H1 (cell line): ENCODE measurements at regions not wholly inside any gene's neighbourhood (a gene's known extent, or its start where the extent isn't known, plus 50 kb on each side); places are given as distances from the start of the nearest gene placed in this dataset.

Experiments used
- CTCF ChIA-PET: fragments of 300-600 bp; sonication (Branson Sonifier 250); formaldehyde crosslinking; loops from one replicate; lab custom pipeline; 2021; ENCODE audit not compliant: partially characterized antibody; lab: Charles Lee
- POLR2A ChIA-PET: fragments of 300-600 bp; sonication (Branson Sonifier 250); formaldehyde crosslinking; loops from one replicate; lab custom pipeline; 2021; ENCODE audit warnings: inconsistent platforms; ENCODE audit not compliant: partially characterized antibody; lab: Charles Lee
- DNase-seq, 2 experiments: peaks; one replicate each; pipeline versions ENCODE4 v3.0.0 to v3.0.0-alpha.2; 2010 to 2022; ENCODE audit warnings: low spot score in 2 of 2, low read depth in 1 of 2, mixed read lengths in 1 of 2
- FAIRE-seq: peaks from 2 replicates; lab custom pipeline; 2011; peaks lifted over from hg19 to GRCh38; lab: Jason Lieb, UNC
- H2AFZ ChIP-seq: 2 replicates; pipeline ENCODE4 v1.8.1; 2012; ENCODE audit warnings: low read length, inconsistent platforms
- H2AK5ac ChIP-seq: 2 replicates; pipeline ENCODE4 v1.6.1; 2013; ENCODE audit warnings: low read depth, low read length
- H2BK120ac ChIP-seq: replicated peaks from 2 replicates; pipeline ENCODE3; 2013; ENCODE audit warnings: low read depth, low read length, inconsistent platforms
- H2BK12ac ChIP-seq: 2 replicates; pipeline ENCODE4 v1.6.1; 2013; ENCODE audit warnings: low read depth, low read length
- H2BK15ac ChIP-seq: 2 replicates; pipeline ENCODE4 v1.6.1; 2013; ENCODE audit warnings: low read length
- H2BK20ac ChIP-seq: 2 replicates; pipeline ENCODE4 v1.6.1; 2013; ENCODE audit warnings: low read length
- H2BK5ac ChIP-seq: 2 replicates; pipeline ENCODE4 v1.6.1; 2013; ENCODE audit warnings: low read depth, low read length
- H3K14ac ChIP-seq: 2 replicates; pipeline ENCODE4 v1.6.1; 2013; ENCODE audit warnings: inconsistent platforms; ENCODE audit not compliant: insufficient read length
- H3K18ac ChIP-seq: 2 replicates; pipeline ENCODE4 v1.6.1; 2013; ENCODE audit warnings: low read length; ENCODE audit errors: extremely low read depth
- H3K23ac ChIP-seq: 2 replicates; pipeline ENCODE4 v1.6.1; 2013; ENCODE audit warnings: inconsistent platforms; ENCODE audit not compliant: insufficient read length
- H3K23me2 ChIP-seq: 2 replicates; pipeline ENCODE4 v1.6.1; 2013; ENCODE audit warnings: low read depth, low read length
- H3K27ac ChIP-seq: 2 replicates; pipeline ENCODE4 v1.6.1; 2011; ENCODE audit warnings: low read depth, low read length, inconsistent platforms
- H3K27me3 ChIP-seq, 4 experiments: replicated peaks in 1 of 4; 1 replicate in 1 of 4; 2 replicates in 3 of 4; pipeline versions ENCODE4 v1.6.1 to v1.8.1; 2011 to 2013; ENCODE audit warnings: low read length in 3 of 4, mild to moderate bottlenecking in 3 of 4, inconsistent platforms in 2 of 4, mixed read lengths in 2 of 4, moderate library complexity in 1 of 4; ENCODE audit not compliant: control insufficient read depth in 3 of 4, insufficient read depth in 3 of 4; ENCODE audit errors: extremely low read depth in 1 of 4
- H3K36me3 ChIP-seq, 4 experiments: 2 replicates each; pipeline versions ENCODE4 v1.6.1 to v1.8.1; 2011 to 2013; ENCODE audit warnings: mild to moderate bottlenecking in 4 of 4, low read length in 3 of 4, moderate library complexity in 2 of 4, control low read depth in 1 of 4, inconsistent platforms in 1 of 4; ENCODE audit not compliant: insufficient read depth in 4 of 4, control insufficient read depth in 2 of 4
- H3K4ac ChIP-seq: replicated peaks from 2 replicates; pipeline ENCODE3; 2013; ENCODE audit warnings: low read length, low read depth, mixed read lengths, inconsistent platforms; ENCODE audit not compliant: insufficient read length
- H3K4me1 ChIP-seq, 4 experiments: replicated peaks in 1 of 4; 1 replicate in 1 of 4; 2 replicates in 3 of 4; pipeline versions ENCODE4 v1.6.1 to v1.8.1; 2011 to 2013; ENCODE audit warnings: low read length in 3 of 4, inconsistent platforms in 2 of 4, mixed read lengths in 1 of 4; ENCODE audit not compliant: insufficient read depth in 4 of 4, control insufficient read depth in 3 of 4
- H3K4me2 ChIP-seq, 2 experiments: 2 replicates each; pipeline versions ENCODE4 v1.6.1 to v1.8.1; 2011 to 2013; ENCODE audit warnings: low read depth in 2 of 2, low read length in 2 of 2, control low read depth in 1 of 2, inconsistent platforms in 1 of 2, mild to moderate bottlenecking in 1 of 2; ENCODE audit not compliant: insufficient read depth in 1 of 2
- H3K4me3 ChIP-seq, 4 experiments: fragments of 200-600, 300-600 bp in 1 of 4; sonication (generic), shearing (Covaris generic), sonication (Bioruptor Twin) in 1 of 4; 2 replicates each; pipeline versions ENCODE4 v1.5.1 to v1.8.1; 2011 to 2016; ENCODE audit warnings: low read length in 4 of 4, low read depth in 3 of 4, control low read depth in 2 of 4, inconsistent platforms in 2 of 4, mild to moderate bottlenecking in 2 of 4, mixed read lengths in 1 of 4, moderate library complexity in 1 of 4; ENCODE audit not compliant: insufficient read depth in 2 of 4; ENCODE audit errors: extremely low read depth in 1 of 4
- H3K56ac ChIP-seq: replicated peaks from 2 replicates; pipeline ENCODE3; 2013; ENCODE audit warnings: low read depth, mild to moderate bottlenecking, mixed read lengths, low read length, inconsistent platforms; ENCODE audit not compliant: insufficient read length
- H3K79me1 ChIP-seq: 2 replicates; pipeline ENCODE4 v1.6.1; 2013; ENCODE audit warnings: low read depth, low read length, control low read depth
- H3K79me2 ChIP-seq, 2 experiments: 2 replicates each; pipeline versions ENCODE4 v1.6.1 to v1.8.1; 2012 to 2013; ENCODE audit warnings: low read length in 2 of 2, mild to moderate bottlenecking in 2 of 2, inconsistent platforms in 1 of 2; ENCODE audit not compliant: insufficient read depth in 2 of 2, control insufficient read depth in 1 of 2
- H3K9ac ChIP-seq, 4 experiments: replicated peaks in 1 of 4; 1 replicate in 1 of 4; 2 replicates in 3 of 4; pipeline versions ENCODE4 v1.6.1 to v1.8.1; 2011 to 2013; ENCODE audit warnings: low read depth in 3 of 4, low read length in 3 of 4, control low read depth in 2 of 4, mild to moderate bottlenecking in 2 of 4, moderate library complexity in 2 of 4, inconsistent platforms in 1 of 4; ENCODE audit errors: extremely low read depth in 1 of 4
- H3K9me3 ChIP-seq, 2 experiments: 2 replicates each; pipeline versions ENCODE4 v1.6.1 to v1.8.1; 2012 to 2013; ENCODE audit warnings: mild to moderate bottlenecking in 2 of 2, moderate library complexity in 2 of 2, control low read depth in 1 of 2, inconsistent platforms in 1 of 2, low read depth in 1 of 2, low read length in 1 of 2, mixed read lengths in 1 of 2; ENCODE audit not compliant: insufficient read depth in 2 of 2
- H4K20me1 ChIP-seq, 2 experiments: replicated peaks in 1 of 2; 2 replicates each; pipeline versions ENCODE3 to v1.8.1; 2011 to 2013; ENCODE audit warnings: inconsistent platforms in 2 of 2, low read length in 2 of 2, mild to moderate bottlenecking in 1 of 2; ENCODE audit not compliant: insufficient read depth in 2 of 2, control insufficient read depth in 1 of 2
- H4K5ac ChIP-seq: 2 replicates; pipeline ENCODE4 v1.6.1; 2013; ENCODE audit warnings: low read length, low read depth, mixed read lengths, inconsistent platforms; ENCODE audit not compliant: insufficient read length
- H4K8ac ChIP-seq: 2 replicates; pipeline ENCODE4 v1.8.0; 2013; ENCODE audit warnings: mild to moderate bottlenecking, moderate library complexity, low read length, inconsistent platforms; ENCODE audit not compliant: insufficient read depth; ENCODE audit errors: extremely low read depth
- H4K91ac ChIP-seq: replicated peaks from 2 replicates; pipeline ENCODE3; 2013; ENCODE audit warnings: low read length, mixed read lengths, inconsistent platforms; ENCODE audit not compliant: insufficient read length
- SUZ12 ChIP-seq: fragments of 200-600 bp; sonication (generic); IDR thresholded peaks from 2 replicates; pipeline ENCODE4 v1.6.1; 2012; ENCODE audit warnings: mild to moderate bottlenecking, inconsistent platforms, low read length, moderate library complexity, mixed read lengths
- TBP ChIP-seq: IDR thresholded peaks from 2 replicates; pipeline ENCODE4 v1.6.1; 2011; ENCODE audit warnings: low read depth, low read length, improper control_type of control experiment
- WGBS, 2 experiments: shearing (Covaris generic) in 1 of 2; methylation state at CpG; one replicate each; pipeline versions ENCODE4 v1.1.6 to v1.1.7; 2013 to 2015; ENCODE audit warnings: low lambda C conversion rate in 2 of 2, mixed read lengths in 2 of 2, inconsistent platforms in 1 of 2, low coverage in 1 of 2, missing lambda C conversion rate in 1 of 2; ENCODE audit not compliant: insufficient replicate concordance in 2 of 2, insufficient coverage in 1 of 2, insufficient read length in 1 of 2; ENCODE audit errors: extremely low coverage in 1 of 2, missing lambda C conversion rate in 1 of 2; 5-methylcytosine and 5-hydroxymethylcytosine counted together

DNA sequence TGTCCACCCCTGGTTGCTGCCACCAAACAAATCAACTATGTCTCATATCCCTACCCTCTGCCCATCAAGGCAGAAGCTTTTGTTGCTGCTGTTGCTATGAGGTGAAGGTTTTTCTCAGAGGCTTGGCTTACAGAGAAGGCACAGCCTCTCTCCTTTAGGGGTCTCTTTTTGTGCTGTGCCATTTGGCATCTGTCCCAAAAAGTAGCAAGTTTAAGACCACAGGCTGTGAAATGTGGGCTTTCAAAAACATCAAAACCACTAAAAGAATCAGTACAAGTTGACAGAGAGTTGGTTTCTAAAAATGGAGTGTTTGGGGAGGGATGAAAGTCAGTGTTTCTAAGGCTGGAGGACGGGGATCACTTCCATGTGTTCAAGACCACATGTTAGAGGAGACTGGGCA lies 634.9 kb downstream of the BCOR start:
- H2BK12ac ChIP-seq: no peak overlapping the region
- FAIRE-seq (no peak), DNase-seq (no peak)
- no peaks in the 10 kb centered on the region for H3K79me2 ChIP-seq
- no peaks in the 10 kb centered on the region for H3K27me3 ChIP-seq
- H3K79me1 ChIP-seq: no peaks in the 10 kb centered on the region
- H4K8ac ChIP-seq: no peak overlapping the region
- no peak overlapping the region for H3K18ac ChIP-seq
- no peak overlapping the region for H3K9ac ChIP-seq
- no peak overlapping the region for H3K14ac ChIP-seq
- no peak overlapping the region for H3K27ac ChIP-seq
- WGBS, 2 experiments: 91% methylated on average over 1 of the region's 1 CpG; no CpG with 5 or more reads in 1 of the 2 experiments
- TF ChIP-seq SUZ12 (no peak), TBP (peak; percentile 24; the same call in 1 of the 2 replicates)
- POLR2A ChIA-PET: no interaction called here
- H3K23me2 ChIP-seq: no peaks in the 10 kb centered on the region
- H4K5ac ChIP-seq: no peak overlapping the region
- H2BK15ac ChIP-seq: no peak overlapping the region
- H3K4me2 ChIP-seq: no peak overlapping the region
- H3K4me1 ChIP-seq: no peaks in the 10 kb centered on the region
- H3K9me3 ChIP-seq: no peaks in the 10 kb centered on the region
- H3K23ac ChIP-seq: no peak overlapping the region
- no peak overlapping the region for H2BK20ac ChIP-seq
- H2BK5ac ChIP-seq: no peak overlapping the region
- no peaks in the 10 kb centered on the region for H3K36me3 ChIP-seq
- no peak overlapping the region for H2BK120ac ChIP-seq
- no peak overlapping the region for H3K56ac ChIP-seq
- no peak overlapping the region for H3K4ac ChIP-seq
- H4K91ac ChIP-seq: no peak overlapping the region
- no peaks in the 10 kb centered on the region for H4K20me1 ChIP-seq
- CTCF ChIA-PET: interaction anchor here (1.1 kb wide), 1 partner anchor 15 kb away, joined by 3 read pairs; no protein-coding TSS in a partner anchor
- no peak overlapping the region for H2AK5ac ChIP-seq
- no peak overlapping the region for H2AFZ ChIP-seq
- no peak overlapping the region for H3K4me3 ChIP-seq
